ENCODE measurements at regions not wholly inside any gene's neighbourhood (a gene's known extent, or its start where the extent isn't known, plus 50 kb on each side); places are given as distances from the start of the nearest gene placed in this dataset.
A peak's percentile ranks its signal among the peaks of the same experiment; 100 is the strongest.

DNA sequence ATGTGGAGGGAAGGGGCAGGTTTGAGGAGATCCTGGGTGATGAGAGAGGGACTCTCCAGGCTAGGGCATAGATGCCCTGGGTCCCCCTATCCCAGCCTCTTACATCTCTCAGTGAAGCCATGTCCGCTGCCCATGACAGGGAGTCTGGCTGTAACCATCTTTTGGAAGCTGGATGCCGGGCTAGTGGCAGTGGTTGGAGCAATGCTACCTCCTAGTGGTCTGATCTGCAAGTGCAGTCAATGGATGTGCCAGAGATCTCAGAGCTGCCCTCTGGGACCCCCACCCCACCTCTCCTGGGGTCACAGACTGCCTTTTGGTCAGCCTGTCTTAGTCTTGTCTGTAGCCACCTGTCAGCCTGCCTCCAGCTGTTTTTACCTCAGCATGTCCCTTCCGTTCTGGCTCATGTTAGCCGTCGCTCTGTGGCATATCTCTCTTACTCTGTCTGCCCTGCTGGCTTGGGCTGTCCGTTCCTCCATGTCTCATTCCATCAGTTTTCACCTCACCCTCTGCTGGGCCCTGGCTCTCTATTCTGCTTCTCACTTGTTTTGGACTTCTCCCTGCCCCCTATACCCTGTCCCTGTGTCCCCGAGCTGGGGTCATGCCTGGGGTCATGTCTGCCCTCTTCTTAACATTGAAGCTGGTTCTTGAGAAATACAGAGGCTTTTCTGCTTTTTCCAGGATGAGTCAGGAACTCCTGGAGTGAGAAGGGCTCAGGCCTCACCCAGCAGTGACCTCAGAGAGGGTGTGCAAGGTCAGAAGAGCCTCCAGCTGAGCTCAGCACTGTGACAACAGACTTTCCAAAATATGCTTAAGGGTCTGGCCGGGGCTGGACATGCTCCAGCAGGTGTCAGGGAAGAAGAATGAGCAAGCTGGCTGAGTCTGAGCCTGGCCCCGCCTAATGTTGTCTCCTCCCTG lies 52.0 kb upstream of the THY1 start:
- DNase-seq (ENCODE audit: low read depth), result peak; percentile 81

DNA sequence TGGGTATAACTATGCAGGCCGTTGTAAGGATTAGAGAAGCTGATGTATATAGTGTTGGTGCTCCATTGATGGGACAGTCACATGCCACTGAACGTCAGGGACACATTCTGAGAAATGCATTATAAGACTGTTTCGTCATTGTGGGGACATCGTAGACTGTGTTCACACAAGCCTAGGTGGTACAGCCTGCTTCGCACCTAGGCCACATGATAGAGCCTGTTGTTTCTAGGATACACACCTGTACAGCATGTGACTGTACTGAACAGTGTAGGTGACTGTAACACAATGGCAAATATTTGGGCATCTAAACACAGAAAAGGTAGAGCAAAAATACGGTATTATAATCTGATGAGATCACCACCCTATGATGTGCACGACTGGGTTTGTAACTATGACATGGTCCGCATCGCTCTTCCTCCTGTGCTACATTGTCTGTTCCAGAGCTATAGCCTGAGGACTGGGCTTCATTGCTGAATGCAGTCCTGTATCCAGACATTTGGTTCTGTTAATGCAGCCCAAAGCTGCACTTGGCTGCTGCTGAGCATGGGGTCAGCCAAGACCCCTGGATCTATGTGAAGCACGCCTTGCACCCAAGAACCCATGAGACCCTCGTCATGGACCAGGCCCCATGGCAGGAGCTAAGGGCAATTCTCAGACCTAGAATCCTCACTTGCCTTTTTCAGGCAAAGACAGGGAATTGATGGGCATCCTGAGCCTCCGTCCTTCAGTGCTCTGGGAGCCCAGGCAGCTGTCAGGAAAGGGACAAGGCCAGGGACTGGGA lies 51.1 kb upstream of the THY1 start:
- no peak for DNase-seq (ENCODE audit: low read depth)

DNA sequence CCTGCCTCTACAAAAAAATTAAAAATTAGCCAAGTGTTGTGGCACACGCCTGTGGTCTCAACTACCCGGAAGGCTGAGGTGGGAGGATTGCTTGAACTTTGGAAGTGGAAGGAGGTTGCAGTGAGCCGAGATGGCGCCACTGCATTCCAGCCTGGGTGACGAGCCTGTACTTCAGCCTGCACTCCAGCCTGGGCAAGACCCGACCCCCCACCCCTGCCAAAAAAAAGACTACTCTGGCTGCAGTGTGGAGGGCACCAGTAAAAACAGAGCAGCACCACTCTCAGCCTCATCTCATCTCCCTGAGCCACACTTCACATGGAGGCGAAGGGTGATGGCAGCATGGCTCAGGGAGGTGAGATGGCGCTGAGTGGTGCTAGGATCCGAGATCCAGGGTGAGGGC lies 50.3 kb upstream of the THY1 start:
- no peak for DNase-seq (ENCODE audit: low read depth)

DNA sequence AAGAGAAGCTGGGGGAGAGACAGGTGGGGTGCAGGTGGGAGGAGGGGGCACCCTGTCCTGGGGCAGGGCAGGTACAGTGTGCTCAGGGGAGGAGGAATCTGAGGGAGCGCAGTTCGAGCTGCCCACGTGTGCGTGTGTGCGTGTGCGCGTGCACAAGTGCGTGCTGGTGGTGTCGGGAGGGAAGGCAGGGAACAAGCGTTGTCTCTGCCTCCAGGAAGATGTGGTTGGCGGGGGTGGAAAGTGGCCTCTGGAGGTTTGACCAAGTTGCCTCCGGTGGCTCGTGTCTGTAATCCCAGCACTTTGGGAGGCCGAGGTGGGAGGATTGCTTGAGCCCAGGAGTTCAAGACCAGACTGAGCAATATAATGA lies 49.9 kb upstream of the THY1 start:
- no peak for DNase-seq (ENCODE audit: low read depth)

Measured in M059J (cell line).